HG02798 (cell line): ENCODE measurements at regions not wholly inside any gene's neighbourhood (a gene's known extent, or its start where the extent isn't known, plus 50 kb on each side); places are given as distances from the start of the nearest gene placed in this dataset.

ENCODE experiments used
- ATAC-seq: cut with Tn5 transposase; IDR thresholded peaks from one replicate; pipeline ENCODE4 v1.9.1; 2021; ENCODE audit warnings: mild to moderate bottlenecking; ENCODE audit not compliant: unreplicated experiment, poor library complexity

DNA sequence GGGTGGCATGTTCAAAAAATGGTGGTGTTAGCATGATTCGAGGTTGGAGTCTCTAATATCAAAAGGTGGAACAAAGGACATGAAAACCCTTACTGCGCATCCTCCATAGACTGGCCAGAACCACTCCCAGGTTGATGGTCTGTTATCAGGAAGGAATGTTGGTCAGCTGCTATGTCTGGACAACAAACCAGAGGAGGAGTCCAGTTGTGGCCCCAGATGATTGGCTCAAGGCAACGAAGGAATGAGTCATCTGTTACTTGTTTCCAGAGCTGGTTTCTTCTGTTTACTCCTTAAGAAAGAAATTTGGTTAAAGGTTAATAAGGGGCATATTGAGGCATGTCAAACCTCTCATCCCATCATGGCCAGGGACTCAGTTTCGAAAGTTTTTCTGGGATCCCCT, 56.8 kb upstream of the GRIA4 start:
- no peak for ATAC-seq

DNA sequence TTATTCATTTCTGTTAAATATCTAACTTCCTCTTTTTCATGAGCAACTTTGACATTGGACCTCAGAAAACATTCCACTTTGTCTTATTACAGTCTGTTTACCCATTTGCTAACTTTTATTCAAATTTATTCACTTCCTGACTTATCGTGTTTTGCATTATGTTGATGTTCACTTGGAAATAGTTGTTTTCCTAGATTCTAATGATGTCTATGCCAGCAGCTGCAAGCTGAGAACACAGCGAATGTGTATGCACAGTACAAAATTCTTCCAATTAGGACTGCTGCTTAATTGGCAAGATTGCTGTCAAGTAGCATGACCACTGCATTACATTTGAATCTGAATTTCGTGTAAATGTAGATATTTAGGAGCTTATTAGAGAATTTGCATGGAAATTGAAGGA, 61.5 kb upstream of the GRIA4 start:
- no peak for ATAC-seq

DNA sequence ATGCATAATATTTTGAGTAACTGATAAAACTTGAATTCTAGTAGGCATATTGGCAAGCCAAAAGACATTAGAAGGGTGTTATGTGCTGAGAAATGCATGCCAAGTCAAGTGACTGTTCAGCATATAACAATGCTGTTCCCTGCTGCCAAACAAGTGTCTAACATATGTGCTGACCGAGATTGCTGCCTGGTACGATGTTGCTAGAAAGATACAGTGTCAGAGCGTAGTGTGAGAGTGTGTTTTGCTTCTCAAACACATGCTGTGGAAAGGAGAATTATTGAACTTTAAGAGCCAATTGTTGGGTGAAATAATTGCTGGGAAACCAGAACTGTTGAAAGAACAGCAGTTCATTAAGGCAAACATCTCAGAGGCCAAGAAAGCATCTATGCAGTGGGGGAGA, 71.3 kb upstream of the GRIA4 start:
- ATAC-seq: no peak

DNA sequence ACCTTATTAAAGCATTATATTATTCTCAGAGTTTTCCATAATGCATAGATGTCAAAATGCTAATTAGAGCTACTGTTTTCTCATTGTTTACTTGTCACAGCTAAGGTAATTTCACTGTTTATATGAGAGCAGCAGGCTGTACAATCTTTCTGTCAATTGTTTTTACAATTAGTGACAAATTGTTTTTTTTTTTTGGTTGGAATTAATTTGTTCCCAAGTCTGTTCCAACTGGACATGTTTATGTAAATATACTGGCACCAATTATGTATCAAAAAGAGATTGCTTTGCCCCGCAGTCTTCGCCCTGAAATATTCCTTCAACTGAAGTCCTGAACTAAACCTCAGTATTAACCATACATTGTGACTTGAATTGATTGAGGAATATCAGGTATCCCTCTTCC, 72.3 kb upstream of the GRIA4 start:
- ATAC-seq: no peak

DNA sequence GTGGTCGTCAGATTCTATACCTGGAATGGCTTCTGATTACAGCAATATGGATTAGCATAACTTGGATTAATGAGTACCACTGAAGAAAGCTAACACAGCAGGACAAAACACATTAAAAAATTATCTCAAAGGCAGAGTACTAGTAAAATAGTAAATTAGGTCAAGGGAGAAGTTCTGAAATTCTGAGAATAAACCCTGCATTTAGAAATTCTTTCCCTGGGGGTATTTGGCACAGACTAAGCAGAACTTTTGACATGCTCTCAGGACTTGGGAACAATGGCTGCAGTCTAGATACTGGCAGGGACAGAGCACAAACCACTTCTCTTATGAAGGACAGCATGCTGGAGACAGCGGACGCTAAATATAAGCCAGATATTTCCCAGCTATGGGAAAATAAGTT, 85.6 kb upstream of the GRIA4 start:
- ATAC-seq: no peak

DNA sequence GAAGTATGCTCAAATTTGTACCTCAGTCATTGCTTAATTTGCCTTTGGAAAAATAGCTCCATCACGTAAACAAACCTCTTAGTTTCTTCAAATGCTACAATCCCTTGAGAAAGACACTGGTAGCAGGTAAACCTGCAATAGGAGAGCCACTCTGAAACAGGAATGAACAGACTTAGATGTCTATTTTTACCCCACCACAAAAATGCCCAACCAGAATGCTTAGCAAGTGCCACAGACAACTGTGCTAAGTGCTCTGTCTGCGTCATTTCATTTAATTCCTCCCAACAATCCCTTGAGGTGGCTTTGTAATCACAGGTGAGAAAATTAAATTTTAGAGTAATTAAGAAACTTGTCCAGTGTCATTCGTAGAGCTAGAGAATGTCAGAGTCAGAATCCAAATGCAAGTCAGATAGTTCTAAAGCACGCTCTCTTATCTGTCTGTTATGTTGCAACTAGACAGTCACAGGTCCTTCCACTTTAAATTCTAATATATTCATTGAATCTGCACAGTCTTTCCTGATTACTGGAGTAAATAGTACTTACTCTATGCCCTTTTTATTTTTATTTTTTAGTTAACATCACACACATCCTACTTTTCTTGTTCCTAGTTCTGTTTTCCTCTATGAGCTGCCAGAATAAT, 89.0 kb upstream of the GRIA4 start:
- ATAC-seq: no peak

DNA sequence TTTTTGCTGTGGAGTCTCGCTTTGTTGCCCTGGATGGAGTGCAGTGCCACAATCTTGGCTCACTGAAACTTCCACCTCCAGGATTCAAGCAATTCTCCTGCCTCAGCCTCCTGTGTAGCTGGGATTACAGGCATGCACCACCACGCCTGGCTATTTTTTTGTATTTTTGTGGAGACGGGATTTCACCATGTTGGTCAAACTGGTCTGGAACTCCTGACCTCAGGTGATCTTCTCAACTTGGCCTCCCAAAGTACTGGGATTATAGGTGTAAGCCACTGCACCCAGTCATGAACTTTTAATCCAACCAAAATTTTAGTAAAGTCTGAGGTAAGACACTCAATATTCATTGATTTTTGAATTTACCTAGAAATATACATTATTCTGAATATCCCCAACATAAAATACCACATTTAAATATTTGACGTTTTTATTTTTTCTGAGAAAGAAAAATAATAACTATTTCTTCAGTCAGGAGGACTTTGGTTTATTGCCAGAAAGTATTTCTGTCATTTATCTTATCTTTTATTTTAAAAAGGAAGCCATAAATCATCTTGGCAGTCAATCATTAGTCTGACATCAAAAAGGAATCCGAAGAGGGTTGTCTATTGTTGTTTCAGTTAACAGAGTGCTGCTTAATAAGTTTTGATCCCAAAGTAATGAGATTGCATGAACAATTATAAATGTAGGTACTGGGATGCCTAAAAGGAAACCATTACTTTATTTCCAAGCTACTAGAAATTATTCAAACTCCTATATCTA, 102.2 kb upstream of the GRIA4 start:
- ATAC-seq: no peak

DNA sequence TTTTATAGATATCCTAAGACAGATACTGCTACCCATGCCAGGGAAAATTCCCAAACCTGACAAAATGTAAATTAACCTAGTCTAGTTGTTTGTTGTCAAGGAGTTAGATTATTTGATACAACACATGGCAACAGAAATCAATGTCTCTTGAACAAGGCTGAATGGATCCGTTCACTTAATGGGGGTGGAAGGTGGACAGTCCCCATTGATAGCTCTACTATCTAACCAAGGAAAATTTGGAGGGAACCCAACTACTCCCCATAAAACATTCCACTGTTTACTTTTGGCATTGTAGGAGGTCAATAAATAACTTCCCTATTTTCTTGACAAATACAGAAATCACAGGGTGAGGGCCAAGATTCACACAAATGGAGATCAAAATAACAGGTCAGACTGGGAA, 117.9 kb upstream of the GRIA4 start:
- ATAC-seq: no peak

DNA sequence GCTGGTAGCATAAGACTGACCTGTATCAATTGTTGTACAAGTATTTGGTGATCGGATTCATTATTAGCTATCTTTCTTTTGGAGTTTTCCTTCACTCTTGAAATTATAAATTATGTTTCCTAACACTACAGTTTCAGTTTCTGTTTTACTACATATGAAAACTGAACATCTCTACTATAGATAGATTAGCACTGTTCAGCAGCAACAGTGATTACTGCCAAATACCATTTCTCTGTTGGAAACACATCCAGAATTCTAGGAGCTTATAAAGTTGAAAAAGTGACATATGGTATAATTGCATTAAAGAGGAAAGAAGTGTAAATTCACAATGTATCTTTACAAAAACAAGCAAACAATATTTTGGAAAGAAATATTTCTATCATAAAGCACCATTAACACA, 118.5 kb upstream of the GRIA4 start:
- ATAC-seq: no peak

DNA sequence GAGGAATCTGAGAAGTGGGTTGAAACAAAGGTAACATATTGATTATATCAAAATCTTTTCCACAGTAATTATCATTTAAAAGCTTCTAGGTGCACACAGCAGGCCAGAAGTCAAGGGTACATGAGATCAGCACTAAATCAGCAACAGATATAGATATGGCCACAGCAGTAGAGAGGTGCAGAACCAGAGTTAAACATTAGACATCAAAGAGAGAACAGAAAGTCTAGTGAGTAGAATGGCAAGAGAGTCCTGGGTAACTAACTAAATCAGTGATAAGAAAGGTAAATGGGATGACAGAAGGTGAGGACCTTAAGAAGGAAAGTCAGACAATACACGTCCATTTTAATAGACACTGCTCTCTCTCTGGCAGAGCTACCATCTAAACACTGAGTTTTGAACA, 119.5 kb upstream of the GRIA4 start:
- ATAC-seq: no peak

DNA sequence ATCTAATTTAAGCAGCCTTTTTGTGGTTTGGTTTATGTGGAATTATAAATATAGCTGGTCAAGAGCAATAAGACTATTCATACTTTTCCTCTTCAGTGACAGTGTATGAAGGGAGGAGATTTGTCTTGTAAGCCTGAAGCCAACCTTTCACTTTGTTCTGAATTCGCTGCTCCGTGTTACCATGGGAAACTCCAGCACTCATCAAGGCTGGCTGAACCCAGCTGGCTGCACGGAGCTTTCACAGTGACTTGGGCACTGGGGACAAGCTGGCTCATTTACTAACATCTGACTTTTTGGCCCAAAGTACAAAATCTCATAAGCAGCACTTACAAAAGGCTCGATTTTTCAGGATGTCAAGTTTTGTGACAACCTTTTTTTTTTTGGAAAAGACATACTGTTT, 120.4 kb upstream of the GRIA4 start:
- no peak for ATAC-seq

DNA sequence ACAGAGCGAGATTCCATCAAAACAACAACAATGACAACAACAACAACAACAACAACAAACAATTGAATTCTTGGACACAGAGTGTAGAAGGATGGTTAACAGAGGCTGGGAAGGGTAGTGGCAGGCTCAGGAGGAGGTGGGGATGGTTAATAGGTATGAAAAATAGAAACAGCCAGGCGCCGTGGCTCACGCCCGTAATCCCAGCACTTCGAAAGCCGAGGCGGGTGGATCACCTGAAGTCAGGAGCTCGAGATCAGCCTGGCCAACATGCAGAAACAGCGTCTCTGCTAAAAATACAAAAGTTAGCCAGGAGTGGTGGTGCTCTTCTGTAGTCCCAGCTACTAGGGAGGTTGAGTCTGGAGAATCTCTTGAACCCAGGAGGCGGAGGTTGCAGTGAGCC, 122.9 kb upstream of the GRIA4 start:
- ATAC-seq: no peak

DNA sequence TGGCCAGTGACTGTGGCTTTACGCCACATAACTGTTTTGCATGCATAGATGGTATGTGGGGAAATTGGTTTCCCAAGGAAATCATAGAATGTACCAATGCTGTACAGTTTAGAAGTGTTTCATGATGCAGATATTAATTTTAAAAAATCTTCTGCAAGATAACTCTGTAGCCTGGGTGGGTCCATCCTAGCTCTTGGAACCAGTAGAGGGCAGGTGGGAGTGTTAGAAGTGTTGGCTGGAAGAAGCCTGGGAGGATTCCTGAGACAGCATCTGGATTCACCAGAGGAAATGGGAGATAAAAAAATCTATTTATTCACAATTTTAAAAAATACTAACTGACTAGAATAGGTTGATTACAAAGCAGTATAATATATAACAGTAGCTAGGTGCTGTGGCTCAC, 139.9 kb upstream of the GRIA4 start:
- ATAC-seq: no peak

DNA sequence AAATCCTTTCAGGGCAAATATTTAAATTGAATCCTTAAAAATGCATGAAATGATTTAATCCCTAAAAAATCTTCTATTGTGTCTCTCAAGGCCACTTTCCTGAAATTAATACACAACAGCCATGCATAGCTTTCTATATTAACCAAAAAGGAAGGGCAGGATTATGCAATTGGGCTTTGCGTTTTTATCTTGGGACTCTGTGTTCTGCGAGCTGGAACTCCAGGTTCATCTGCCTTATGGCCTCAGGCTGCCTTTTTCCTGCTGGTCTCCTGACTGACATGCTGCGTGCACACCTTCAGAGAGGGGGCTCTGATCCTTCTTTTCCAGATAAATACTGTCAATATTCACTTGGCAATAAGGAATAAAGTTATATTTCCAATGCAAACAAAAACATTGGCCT, 141.7 kb upstream of the GRIA4 start:
- ATAC-seq: no peak

DNA sequence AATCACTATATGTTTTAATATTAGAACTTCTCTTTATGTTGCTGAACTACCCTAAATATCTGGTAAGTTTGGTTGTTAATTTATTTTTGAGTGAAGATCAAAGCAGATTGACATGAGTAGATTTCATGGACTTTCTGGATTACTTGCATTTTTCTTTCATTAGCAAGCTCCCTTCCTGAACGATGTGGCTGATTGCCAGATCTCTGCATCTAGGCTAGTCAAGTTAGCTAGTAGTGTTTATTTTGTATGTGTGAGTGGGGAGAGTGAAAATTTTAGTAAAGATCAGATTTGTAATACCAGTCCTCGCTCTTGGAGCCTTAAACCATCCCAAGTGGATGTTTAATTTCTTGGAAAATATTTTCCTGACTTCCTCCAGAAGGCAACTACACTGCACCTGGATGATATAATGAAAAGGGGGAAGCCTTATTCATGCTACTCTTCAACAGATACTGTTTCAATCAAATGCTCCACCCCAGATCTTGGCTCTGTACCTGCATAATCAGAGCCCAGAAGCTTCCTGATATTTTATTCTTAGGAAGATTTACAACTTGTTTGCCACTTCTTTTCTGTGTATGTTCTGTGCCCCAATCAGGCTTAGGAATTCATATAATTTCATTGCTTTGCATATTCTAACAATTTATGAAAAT, 143.2 kb upstream of the GRIA4 start:
- ATAC-seq: no peak

DNA sequence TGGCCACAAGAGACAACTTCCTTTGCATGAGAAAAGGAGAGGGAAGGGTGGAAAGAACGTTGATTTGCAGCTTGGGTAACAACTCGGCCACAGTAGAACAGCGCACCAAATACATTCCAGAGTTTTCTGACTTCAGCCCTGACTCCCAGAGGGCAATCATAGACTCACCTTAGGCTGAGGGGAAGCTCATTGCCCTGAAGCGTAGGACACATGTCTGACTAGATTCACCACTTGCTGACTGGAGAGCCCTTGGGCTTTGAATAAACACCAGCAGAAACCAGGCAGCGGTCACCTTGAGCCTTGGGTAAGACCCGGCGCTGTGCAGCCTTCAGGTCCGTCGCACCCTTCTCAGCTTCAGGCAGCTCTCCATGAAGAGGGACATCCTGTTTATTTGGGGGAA, 151.8 kb upstream of the GRIA4 start:
- ATAC-seq: no peak

DNA sequence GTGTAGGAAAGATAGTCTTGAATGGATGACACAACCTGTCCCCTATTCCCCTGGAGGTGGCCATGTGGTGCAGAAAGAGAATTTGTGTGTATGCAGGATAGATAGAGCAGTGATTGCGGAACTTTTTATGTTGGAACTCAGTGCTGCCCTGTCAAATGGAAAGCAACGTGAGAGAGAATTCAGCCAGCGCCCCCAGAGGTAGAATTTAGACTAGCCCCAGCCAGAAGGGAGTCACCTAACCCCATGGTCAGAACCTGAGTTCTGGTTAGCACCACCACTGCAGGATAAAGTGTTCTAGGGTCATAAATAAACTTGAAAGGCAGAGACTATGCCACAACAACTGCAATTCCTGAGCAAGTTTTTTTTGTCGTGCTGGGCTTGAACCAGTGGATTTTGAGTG, 152.9 kb upstream of the GRIA4 start:
- ATAC-seq: no peak

DNA sequence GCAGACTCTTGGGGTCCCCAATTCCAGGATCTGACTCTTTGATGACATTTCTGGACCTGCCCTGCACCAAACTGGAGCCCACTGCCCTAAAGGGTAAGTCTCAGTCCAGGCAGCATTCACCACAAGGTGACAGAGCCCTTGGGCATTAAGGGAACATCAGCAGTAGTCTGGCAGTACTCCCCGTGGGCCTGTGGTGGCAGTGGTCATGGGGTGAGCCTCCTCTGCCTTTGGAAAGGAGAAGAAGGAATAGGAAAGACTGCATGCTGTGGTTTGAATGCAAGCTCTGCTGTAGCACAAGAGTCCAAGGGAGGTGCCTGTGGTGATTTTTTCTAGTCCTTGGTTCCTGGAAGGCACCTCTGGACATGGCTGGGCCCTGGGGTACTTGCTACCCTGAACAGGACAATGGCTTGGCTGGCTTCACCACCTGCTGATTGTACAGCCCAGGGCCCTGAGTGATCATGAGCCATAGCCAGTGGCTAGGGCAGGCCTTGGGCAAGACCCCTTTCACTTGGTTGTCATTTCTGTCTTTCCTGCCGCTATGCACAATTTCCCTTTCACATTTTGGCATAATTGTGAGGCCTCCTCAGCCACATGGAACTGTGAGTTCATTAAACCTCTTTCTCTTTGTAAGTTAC, 160.7 kb upstream of the GRIA4 start:
- ATAC-seq: no peak

DNA sequence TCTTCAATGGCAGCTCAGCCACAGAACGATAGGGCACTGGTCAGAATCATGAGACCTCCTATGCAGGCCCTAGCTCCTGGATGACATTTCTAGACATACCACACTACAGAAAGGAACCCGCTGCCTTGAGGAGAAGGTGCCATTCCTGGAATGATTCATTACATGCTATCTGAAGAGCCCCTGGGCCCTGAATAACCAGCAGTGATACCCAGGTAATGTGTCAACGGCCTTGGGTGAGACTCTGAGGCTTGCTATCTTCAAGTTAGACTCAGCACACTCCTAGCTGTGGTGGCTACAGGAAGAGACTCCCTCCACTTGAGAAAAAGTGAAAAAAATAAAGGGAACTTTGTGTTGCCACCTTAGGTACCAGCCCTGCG, 161.2 kb upstream of the GRIA4 start:
- ATAC-seq: no peak

DNA sequence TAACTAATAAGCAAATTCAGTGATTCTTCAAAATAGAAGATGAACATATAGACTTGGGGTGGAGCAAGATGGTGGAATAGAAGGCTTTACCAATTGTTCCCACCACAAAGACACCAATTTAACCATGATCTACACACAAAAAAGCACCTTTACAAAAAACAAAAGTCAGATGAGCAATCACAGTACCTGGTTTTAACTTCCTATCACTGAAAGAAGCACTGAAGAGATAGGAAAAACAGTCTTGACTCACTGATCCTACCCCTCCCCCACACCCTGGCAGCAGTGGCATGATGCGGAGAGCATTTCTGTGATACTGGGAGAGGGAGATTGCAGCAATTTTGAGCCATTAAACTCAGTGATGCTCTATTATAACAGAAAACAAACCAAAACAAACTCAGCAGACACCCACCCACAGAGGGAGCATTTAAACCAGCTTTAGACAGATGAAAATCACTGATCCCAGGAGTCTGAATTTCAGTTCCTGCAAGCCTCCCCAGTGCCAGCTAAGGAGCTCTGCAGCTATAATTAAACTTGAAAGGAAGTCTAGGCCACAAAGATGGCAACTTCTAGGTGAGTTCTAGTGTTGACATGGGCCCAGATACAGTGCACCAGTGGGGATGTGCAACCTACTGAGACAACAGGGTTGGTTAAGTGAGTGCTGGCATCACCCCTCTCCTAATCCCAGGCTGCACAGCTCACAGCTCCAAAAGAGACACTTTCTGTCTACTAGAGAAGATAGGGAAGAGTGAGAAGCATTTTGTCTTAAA, 161.8 kb upstream of the GRIA4 start:
- ATAC-seq: no peak

DNA sequence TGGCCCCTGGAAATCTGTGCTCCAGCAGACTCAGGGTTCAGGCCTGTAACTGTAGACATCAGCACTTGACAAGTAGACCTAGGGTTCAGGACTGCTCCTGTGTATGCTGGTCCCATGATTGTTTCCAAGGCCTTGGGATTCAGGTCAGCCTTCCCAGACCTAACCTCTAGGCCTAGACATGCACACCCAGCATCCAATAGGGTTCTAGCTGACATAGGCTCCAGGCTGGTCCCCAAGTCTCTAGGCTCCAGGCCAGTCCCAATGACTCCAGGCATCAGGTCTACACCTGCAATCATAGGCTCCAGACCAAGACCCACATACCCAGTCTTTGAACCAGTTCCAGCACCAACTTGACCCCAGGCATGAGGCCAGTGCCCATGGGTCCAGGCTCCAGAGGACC, 166.2 kb upstream of the GRIA4 start:
- no peak for ATAC-seq
